Psoas muscle (tissue), 7 donors: ENCODE measurements at regions not wholly inside any gene's neighbourhood (a gene's known extent, or its start where the extent isn't known, plus 50 kb on each side); places are given as distances from the start of the nearest gene placed in this dataset.

ENCODE experiments used
- ATAC-seq, 4 donors: fragments of 200-7000 bp; cut with Tn5 transposase; one replicate each; pipeline ENCODE4 v1.9.1; 2020; ENCODE audit warnings: moderate library complexity in 3 of 4, mild to moderate bottlenecking in 2 of 4
- DNase-seq, 2 donors: peaks; one replicate each; pipeline ENCODE4 v3.0.0-alpha.2; 2020
- H3K27ac ChIP-seq: fragments of 200-600 bp; one replicate; pipeline ENCODE4 v1.8.0; 2022
- H3K27me3 ChIP-seq, 3 donors: fragments of 200-600 bp in 1 of 3; one replicate each; pipeline versions ENCODE4 v1.6.1 to v1.8.0; 2013 to 2022; ENCODE audit warnings: low read length in 2 of 3, mild to moderate bottlenecking in 2 of 3, moderate library complexity in 1 of 3; ENCODE audit not compliant: insufficient read depth in 3 of 3
- H3K36me3 ChIP-seq, 2 donors: fragments of 200-600 bp in 1 of 2; one replicate each; pipeline versions ENCODE4 v1.6.1 to v1.8.0; 2013 to 2022; ENCODE audit warnings: low read depth in 1 of 2, mild to moderate bottlenecking in 1 of 2, moderate library complexity in 1 of 2; ENCODE audit not compliant: insufficient read depth in 1 of 2
- H3K4me1 ChIP-seq: fragments of 200-600 bp; one replicate; pipeline ENCODE4 v1.8.0; 2022
- H3K4me3 ChIP-seq: fragments of 200-600 bp; one replicate; pipeline ENCODE4 v1.8.0; 2022; ENCODE audit warnings: mild to moderate bottlenecking
- H3K9me3 ChIP-seq: fragments of 200-600 bp; one replicate; pipeline ENCODE4 v1.8.0; 2022
- CTCF ChIP-seq: fragments of 200-600 bp; IDR thresholded peaks from one replicate; pipeline ENCODE4 v1.8.0; 2022; ENCODE audit warnings: antibody characterized with exemption
- WGBS, 3 donors: extraction: QIAGEN DNeasy Blood & Tissue Kit; methylation state at CpG; one replicate each; pipeline versions ENCODE4 v1.1.6 to v1.1.7; 2013; 5-methylcytosine and 5-hydroxymethylcytosine counted together
- intact Hi-C, 2 donors: fragments of 100-400 bp; cut with DNase I; formaldehyde crosslinking; loops; one replicate each; pipeline versions ENCODE4 v1.11.0 to v1.14.2; 2022
- donor health status: healthy with polysubstance abuse.
- donor health status: DM: no; HTN: no; CAD: no; lungs with moderate emphysema.
- donor health status: Bipolar disorder and iron deficiency.
- donor health status: healthy.
- donor health status: DM: yes; HTN: yes; CAD: no.
- donor health status: DM: no; HTN: no; CAD: no.
- donor health status: DM: yes; HTN: yes; CAD: no.

GRCh38 chr17:77318021-77318420 is 177.3 kb downstream of the SEC14L1 start:
- Histone ChIP-seq H3K36me3 (no peaks in the 10 kb centered on the region), H3K9me3 (no peaks in the 10 kb centered on the region), H3K4me1 (peaks cover 39% of the 10 kb centered on the region), H3K27ac (peak overlapping the region; percentile 81), H3K27me3 (no peaks in the 10 kb centered on the region), H3K4me3 (no peak overlapping the region)
- ATAC-seq (no peak), DNase-seq (no peak)
- no peak for TF ChIP-seq CTCF
- intact Hi-C loops: no loop called here
- 97 to 99% (median 99%) methylated on average over 7 of the region's 7 CpGs for WGBS, 3 donors

DNA sequence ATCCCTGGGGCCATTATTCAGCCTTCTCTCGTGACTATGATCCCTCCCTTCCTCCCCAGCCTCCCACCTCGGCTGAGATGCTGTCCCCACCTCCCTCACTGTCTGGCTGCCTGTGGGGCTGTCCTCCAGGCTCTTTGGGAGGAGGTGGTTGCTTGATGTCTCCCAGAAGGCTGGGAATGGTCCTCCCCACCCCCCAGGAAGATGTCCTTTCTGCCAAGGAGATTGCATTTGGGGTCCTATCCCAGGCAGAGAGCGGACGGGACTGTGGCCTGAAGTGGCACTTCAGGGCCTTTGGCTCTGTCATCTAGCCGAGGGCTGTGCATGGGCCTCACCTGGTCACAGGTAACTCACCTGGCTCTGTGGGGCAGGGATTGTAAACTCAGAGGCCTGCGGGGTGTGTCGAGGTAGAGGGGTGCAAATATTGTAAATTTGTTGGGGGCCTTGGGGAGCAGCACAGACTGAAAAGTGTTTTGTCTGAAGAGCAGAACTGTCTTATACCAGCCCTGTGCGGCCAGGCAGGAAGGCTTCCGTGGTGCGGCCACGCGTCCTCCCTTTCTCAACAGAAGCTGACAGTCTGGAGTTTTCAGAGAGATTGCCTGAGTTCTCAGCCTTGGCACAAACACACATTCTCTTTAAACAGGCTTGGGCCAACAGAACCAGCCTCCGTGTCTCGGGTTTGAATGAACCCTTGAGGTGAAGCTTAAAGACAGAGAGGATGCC is 177.9 kb downstream of the SEC14L1 start:
- DNase-seq (peak in 1 of 2 donors; percentile 54), ATAC-seq (no peak)
- peak overlapping the region; percentile 81 for H3K27ac ChIP-seq
- WGBS, 3 donors: 72 to 80% (median 73%) methylated on average over 14 of the region's 14 CpGs
- intact Hi-C loops: no loop called here
- H3K36me3 ChIP-seq: no peaks in the 10 kb centered on the region
- no peak for TF ChIP-seq CTCF
- H3K4me1 ChIP-seq: peaks cover 40% of the 10 kb centered on the region
- H3K27me3 ChIP-seq: no peaks in the 10 kb centered on the region
- peak overlapping the region; percentile 66 for H3K4me3 ChIP-seq
- H3K9me3 ChIP-seq: no peaks in the 10 kb centered on the region

DNA sequence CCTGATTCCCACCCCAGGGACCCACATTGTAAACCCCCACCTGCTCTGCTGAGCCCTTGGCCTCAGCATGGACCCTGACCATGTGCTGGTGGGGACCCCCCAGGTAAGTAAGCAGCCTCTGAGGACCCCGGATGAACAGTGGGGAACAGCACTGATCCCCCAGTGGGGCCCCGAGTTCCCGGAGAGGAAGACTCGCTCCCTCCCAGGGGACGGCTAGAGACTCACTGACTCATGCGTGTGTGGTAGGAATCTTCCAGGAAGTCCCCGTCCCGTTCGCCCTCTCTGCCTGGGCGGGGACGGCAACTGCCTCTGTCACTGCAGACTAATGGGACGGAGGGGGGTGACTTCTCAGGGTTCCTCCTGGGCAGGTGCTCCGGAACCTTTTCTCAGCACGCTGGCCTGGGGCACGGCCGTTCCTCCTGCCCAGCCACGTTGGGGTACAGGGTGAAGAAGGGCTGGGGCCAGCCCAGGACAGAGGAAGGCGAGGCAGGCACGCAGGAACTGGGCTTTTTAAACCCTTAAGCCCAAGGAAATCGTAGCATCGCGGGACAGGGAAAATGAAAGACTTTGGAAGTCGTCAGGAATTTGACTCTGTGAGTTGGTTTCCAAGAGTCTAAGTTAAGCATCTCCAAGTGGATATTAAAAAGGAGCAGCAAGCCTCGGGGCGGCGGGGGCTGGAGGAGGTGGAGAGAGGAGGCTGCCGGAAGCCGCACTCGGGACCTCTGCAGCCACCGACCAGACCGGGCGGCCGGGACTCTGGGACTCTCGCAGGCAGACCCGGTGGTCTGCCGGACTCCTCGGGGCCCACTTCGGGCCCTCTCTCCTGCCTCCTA is 178.7 kb downstream of the SEC14L1 start:
- Histone ChIP-seq H3K27me3 (no peaks in the 10 kb centered on the region), H3K36me3 (no peaks in the 10 kb centered on the region), H3K4me3 (peak overlapping the region; percentile 66), H3K4me1 (peaks cover 47% of the 10 kb centered on the region), H3K27ac (peak overlapping the region; percentile 81), H3K9me3 (no peaks in the 10 kb centered on the region)
- 24 to 42% (median 27%) methylated on average over 38 of the region's 38 CpGs for WGBS, 3 donors
- peak; percentile 91 to 92 for DNase-seq
- ATAC-seq: peak; percentile 76 to 81 (median 80)
- intact Hi-C loops: loop anchor here in 1 of 2 donors (5.0 kb wide), 1 partner anchor 32 kb away; no protein-coding TSS in a partner anchor
- no peak for TF ChIP-seq CTCF

DNA sequence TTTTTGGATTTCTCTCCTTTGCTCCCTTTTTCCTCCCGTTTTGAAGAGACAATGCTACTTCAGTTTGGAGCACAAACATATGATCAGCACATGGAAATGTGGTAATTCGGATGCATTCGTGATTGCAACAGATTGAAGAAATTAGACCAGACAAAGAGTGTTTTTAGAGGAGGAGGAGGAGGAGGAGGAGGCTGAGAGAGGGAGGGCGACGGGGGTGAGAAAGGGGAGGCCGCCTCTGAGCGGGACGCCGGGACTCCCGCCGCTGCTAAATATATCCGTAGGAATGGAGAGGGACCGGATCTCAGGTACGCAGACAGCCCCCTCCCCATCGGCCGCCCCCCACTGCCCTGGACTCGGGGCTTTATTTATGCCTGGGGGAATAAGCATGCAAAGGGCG is 179.3 kb downstream of the SEC14L1 start:
- no peaks in the 10 kb centered on the region for H3K9me3 ChIP-seq
- H3K4me1 ChIP-seq: peaks cover 54% of the 10 kb centered on the region
- peak overlapping the region; percentile 66 for H3K4me3 ChIP-seq
- WGBS, 3 donors: 54 to 70% (median 60%) methylated on average over 18 of the region's 18 CpGs
- TF ChIP-seq CTCF: no peak
- H3K27me3 ChIP-seq: no peaks in the 10 kb centered on the region
- peak in 1 of 2 donors; percentile 56 for DNase-seq
- no peaks in the 10 kb centered on the region for H3K36me3 ChIP-seq
- peak in 1 of 4 donors; percentile 10 for ATAC-seq
- H3K27ac ChIP-seq: peak overlapping the region; percentile 81
- intact Hi-C loops: loop anchor here in 1 of 2 donors (5.0 kb wide), 1 partner anchor 33 kb away; no protein-coding TSS in a partner anchor
